HG02798 (cell line): ENCODE measurements at regions not wholly inside any gene's neighbourhood (a gene's known extent, or its start where the extent isn't known, plus 50 kb on each side); places are given as distances from the start of the nearest gene placed in this dataset.

Experiments
- ATAC-seq: cut with Tn5 transposase; IDR thresholded peaks from one replicate; pipeline ENCODE4 v1.9.1; 2021; ENCODE audit warnings: mild to moderate bottlenecking; ENCODE audit not compliant: unreplicated experiment, poor library complexity

DNA sequence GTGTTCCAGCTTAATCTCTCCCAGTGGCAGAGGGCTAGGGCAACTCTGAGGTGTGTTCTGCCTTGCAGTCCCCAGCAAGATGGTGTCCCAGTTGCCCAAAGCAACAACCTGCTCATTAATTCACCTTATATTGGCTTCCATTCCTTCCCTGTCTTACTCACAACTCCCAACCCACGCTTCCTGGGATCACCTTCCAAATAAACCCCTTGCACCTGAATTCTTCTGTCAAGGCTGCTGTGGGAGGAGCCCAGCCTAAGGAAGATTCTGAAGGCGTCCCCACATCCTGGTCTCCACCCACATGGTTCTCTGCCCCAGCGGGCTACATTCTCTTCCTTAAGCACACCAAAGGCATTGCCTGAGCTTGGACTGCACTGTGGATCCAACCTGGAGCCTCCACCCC, 116.6 kb upstream of the MAFB start:
- ATAC-seq = no peak

- ATAC-seq = no peak
These were observed 118.1 kb upstream of the MAFB start for GRCh38 chr20:40806929-40807820.

- ATAC-seq = no peak
These were observed 118.8 kb upstream of the MAFB start for GRCh38 chr20:40807821-40808170.

DNA sequence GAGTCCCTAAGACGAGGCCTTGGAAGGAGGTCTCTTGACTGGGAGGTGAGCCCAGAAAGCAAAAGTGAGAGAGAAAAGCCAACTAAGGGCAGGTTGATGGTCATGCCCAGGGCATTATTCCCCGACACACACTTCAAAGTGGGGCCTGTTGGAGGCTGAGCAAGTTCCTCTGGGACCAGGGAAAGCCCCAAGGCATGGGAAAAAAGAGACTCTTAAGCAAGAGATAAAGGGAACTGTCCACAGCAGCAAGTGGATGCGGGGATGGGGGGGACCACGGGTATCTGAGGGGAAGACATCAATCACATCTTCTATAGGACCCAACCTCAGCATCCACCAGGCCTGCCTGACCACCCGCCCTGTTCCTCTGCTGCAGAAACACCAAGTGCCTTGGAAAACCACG, 119.9 kb upstream of the MAFB start:
- no peak for ATAC-seq

DNA sequence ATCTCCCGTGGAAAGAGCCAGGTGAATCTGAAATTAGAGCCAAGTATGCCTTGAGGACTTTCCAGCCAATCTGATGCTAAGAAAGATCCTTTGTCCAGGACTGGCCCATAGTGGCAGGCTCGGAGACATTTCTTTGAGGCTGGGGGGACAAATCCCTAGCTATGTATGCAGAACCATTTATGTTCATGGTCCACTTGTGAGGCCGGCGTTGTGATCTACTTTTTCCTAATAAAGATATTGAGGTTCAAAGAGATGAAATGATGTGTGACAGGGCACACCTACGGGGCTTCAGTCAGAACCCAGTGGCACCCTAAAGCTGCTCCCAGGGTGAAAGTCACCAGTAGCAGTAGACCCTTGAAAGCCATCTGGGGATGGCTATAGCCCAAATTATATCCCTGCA, 120.3 kb upstream of the MAFB start:
- no peak for ATAC-seq

GRCh38 chr20:40810332-40811000, 121.4 kb upstream of the MAFB start:
- ATAC-seq = no peak

DNA sequence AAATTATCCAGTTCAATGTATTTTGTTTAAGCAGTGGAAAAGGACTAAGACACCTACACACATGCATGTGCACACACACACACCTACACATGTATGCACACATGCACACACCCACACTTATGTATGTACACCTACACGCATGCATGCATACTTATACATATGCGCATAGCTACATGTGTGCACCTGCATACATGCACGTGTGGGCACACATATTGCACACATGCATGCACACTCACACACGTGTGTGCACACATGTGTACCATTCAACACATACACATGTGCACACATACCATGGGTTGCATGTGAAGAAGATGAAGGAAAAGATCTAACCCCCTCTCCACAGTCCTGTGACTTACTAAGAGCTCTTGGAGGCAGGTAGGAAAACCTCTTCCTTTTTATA, 122.0 kb upstream of the MAFB start:
- no peak for ATAC-seq

GRCh38 chr20:40811660-40812414, 122.8 kb upstream of the MAFB start:
- ATAC-seq = no peak

GRCh38 chr20:40812415-40812925, 123.4 kb upstream of the MAFB start:
- no peak for ATAC-seq

- ATAC-seq = no peak
These were observed 124.0 kb upstream of the MAFB start for GRCh38 chr20:40813029-40813431.

- ATAC-seq = no peak
These were observed 124.9 kb upstream of the MAFB start for GRCh38 chr20:40813708-40814630.

- no peak for ATAC-seq
These were observed 125.6 kb upstream of the MAFB start for GRCh38 chr20:40814631-40814960.

GRCh38 chr20:40815156-40816038, 126.4 kb upstream of the MAFB start:
- ATAC-seq = no peak

- ATAC-seq = no peak
These were observed 127.0 kb upstream of the MAFB start for GRCh38 chr20:40816039-40816352.

GRCh38 chr20:40821429-40821828, 132.4 kb upstream of the MAFB start:
- ATAC-seq = no peak

GRCh38 chr20:40826699-40827098, 137.7 kb upstream of the MAFB start:
- ATAC-seq = no peak

- ATAC-seq = no peak
These were observed 146.3 kb upstream of the MAFB start for GRCh38 chr20:40835321-40835720.

DNA sequence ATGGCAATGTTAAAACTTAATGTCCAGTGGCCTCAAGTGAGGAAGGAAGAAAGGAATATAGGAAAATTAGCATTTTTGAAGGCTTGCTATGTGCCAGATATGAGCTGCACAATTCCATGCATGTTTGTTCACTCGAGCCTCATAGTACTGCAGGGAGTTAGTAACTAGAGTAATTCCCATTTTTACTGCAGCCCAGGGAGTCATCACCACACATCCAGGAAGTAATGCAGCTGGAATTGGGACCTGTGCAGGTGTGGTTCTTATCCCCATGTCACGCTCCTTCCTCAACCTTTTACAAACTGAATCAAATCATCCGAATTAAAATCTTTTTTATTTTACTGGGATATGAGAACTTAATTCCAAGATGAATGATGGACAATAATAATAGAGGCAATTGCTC, 149.5 kb upstream of the MAFB start:
- ATAC-seq = no peak

GRCh38 chr20:40843251-40843650, 154.2 kb upstream of the MAFB start:
- no peak for ATAC-seq
